ENCODE measurements at regions not wholly inside any gene's neighbourhood (a gene's known extent, or its start where the extent isn't known, plus 50 kb on each side); places are given as distances from the start of the nearest gene placed in this dataset.

GRCh38 chr1:172931761-172932160 is 119.0 kb downstream of the TNFSF18 start:
- Mint-ChIP-seq H3K4me3 (no peak overlapping the region), H3K4me1 (peaks cover 3% of the 10 kb centered on the region), H3K9me3 (no peaks in the 10 kb centered on the region), H3K27me3 (ENCODE audit: insufficient read depth, low read depth) (no peaks in the 10 kb centered on the region), H3K27ac (no peak overlapping the region), H3K36me3 (no peaks in the 10 kb centered on the region)
- no peaks in the 10 kb centered on the region for H3K36me3 ChIP-seq
- H3K79me2 ChIP-seq (ENCODE audit: low read depth) = no peaks in the 10 kb centered on the region
- no peaks in the 10 kb centered on the region for H3F3A ChIP-seq (ENCODE audit: low read depth)
- H3K9me3 ChIP-seq (ENCODE audit: low read depth) = no peaks in the 10 kb centered on the region
- H3K27ac ChIP-seq = no peak overlapping the region
- H4K20me1 ChIP-seq (ENCODE audit: low read depth) = no peaks in the 10 kb centered on the region
- H3K4me1 ChIP-seq = no peaks in the 10 kb centered on the region
- no peak overlapping the region for H3K9ac ChIP-seq
- no peak overlapping the region for H3K4me2 ChIP-seq
- TF ChIP-seq EZH2 (IDR thresholded peaks at IDR 0.05) = no peak
- TF ChIP-seq EZH2phosphoT487 (IDR thresholded peaks at IDR 0.05) = no peak
- no peak for TF ChIP-seq CTCF (IDR thresholded peaks at IDR 0.05)
- H3K4me3 ChIP-seq = no peak overlapping the region
- DNase-seq (ENCODE audit: low spot score) = no peak
- no peak overlapping the region for H2AFZ ChIP-seq (replicated peaks)
- no peaks in the 10 kb centered on the region for H3K27me3 ChIP-seq

- Mint-ChIP-seq H3K4me3 (no peak overlapping the region), H3K27ac (no peak overlapping the region)
- TF ChIP-seq CTCF (IDR thresholded peaks at IDR 0.05) (no peak), EZH2phosphoT487 (IDR thresholded peaks at IDR 0.05) (no peak)
These were observed 117.8 kb downstream of the TNFSF18 start for GRCh38 chr1:172932981-172933380.

GRCh38 chr1:172934417-172934762 is 116.4 kb downstream of the TNFSF18 start:
- Mint-ChIP-seq H3K9me3 (no peaks in the 10 kb centered on the region), H3K27ac (no peak overlapping the region), H3K4me3 (no peak overlapping the region), H3K27me3 (ENCODE audit: insufficient read depth, low read depth) (no peaks in the 10 kb centered on the region), H3K4me1 (peaks cover 3% of the 10 kb centered on the region), H3K36me3 (no peaks in the 10 kb centered on the region)
- H2AFZ ChIP-seq (replicated peaks) = no peak overlapping the region
- no peak overlapping the region for H3K4me3 ChIP-seq
- no peak overlapping the region for H3K4me2 ChIP-seq
- H3F3A ChIP-seq (ENCODE audit: low read depth) = no peaks in the 10 kb centered on the region
- no peaks in the 10 kb centered on the region for H4K20me1 ChIP-seq (ENCODE audit: low read depth)
- no peaks in the 10 kb centered on the region for H3K9me3 ChIP-seq (ENCODE audit: low read depth)
- H3K4me1 ChIP-seq = no peaks in the 10 kb centered on the region
- TF ChIP-seq EZH2 (IDR thresholded peaks at IDR 0.05) (no peak), EZH2phosphoT487 (IDR thresholded peaks at IDR 0.05) (no peak), CTCF (IDR thresholded peaks at IDR 0.05) (no peak)
- H3K36me3 ChIP-seq = no peaks in the 10 kb centered on the region
- no peaks in the 10 kb centered on the region for H3K27me3 ChIP-seq
- no peak overlapping the region for H3K9ac ChIP-seq
- H3K27ac ChIP-seq = no peak overlapping the region
- H3K79me2 ChIP-seq (ENCODE audit: low read depth) = no peaks in the 10 kb centered on the region
- DNase-seq (ENCODE audit: low spot score) = no peak

More at GRCh38 chr1:172932981-172933380, 117.8 kb downstream of the TNFSF18 start:
- Histone ChIP-seq H3K36me3 (no peaks in the 10 kb centered on the region), H3K4me3 (no peak overlapping the region), H3K4me1 (no peaks in the 10 kb centered on the region), H3K9me3 (ENCODE audit: low read depth) (no peaks in the 10 kb centered on the region), H3K27ac (no peak overlapping the region), H3K4me2 (no peak overlapping the region), H3K27me3 (no peaks in the 10 kb centered on the region), H3F3A (ENCODE audit: low read depth) (no peaks in the 10 kb centered on the region), H3K79me2 (ENCODE audit: low read depth) (no peaks in the 10 kb centered on the region), H4K20me1 (ENCODE audit: low read depth) (no peaks in the 10 kb centered on the region), H2AFZ (replicated peaks) (no peak overlapping the region), H3K9ac (no peak overlapping the region)
- H3K9me3 Mint-ChIP-seq = no peaks in the 10 kb centered on the region
- no peak for DNase-seq (ENCODE audit: low spot score)
- H3K27me3 Mint-ChIP-seq (ENCODE audit: insufficient read depth, low read depth) = no peaks in the 10 kb centered on the region
- no peaks in the 10 kb centered on the region for H3K36me3 Mint-ChIP-seq
- peaks cover 3% of the 10 kb centered on the region for H3K4me1 Mint-ChIP-seq
